Astrocyte of the cerebellum (primary cell): ENCODE measurements at regions not wholly inside any gene's neighbourhood (a gene's known extent, or its start where the extent isn't known, plus 50 kb on each side); places are given as distances from the start of the nearest gene placed in this dataset.
"Not testable (repeated sequence)": the region's sequence is repeated elsewhere in the genome, so short reads cannot be mapped to it uniquely, and the experiment has no call there.

Source experiments
- DNase-seq: peaks from one replicate; pipeline ENCODE4 v3.0.0-alpha.2; 2011; ENCODE audit warnings: low read depth
- H3K4me3 ChIP-seq: 2 replicates; pipeline ENCODE4 v1.5.1; 2011; ENCODE audit warnings: mild to moderate bottlenecking, low read depth, low read length, moderate library complexity
- in situ Hi-C: cut with HindIII; loops from 2 replicates; pipeline ENCODE4 v1.10.0; 2017; ENCODE audit warnings: low sequenced_read_pairs
- TF ChIP-seq, protein P1 (sequence below): IDR thresholded peaks from 2 replicates; pipeline ENCODE4 v1.5.1; 2012; ENCODE audit warnings: low read length, low read depth, moderate library complexity, mild to moderate bottlenecking; ENCODE audit errors: missing control alignments

DNA sequence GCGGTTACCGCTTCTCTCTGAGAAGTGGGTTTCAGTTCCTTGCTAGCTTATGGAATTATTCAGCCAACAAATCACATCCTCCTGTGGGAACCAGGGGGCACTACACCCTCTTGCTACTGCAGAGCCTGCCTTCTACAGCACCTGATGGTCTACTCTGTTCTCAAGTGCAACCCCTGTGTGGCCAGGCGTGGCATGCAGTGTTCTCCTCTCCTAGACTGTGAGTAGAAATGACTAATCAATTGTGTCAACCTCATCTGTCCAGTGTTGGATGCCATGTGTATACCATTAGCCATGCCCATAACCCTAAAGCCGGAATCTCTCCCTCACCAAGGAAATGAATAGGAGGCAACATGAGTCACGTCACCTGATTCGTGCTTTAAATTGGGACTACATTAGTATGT lies 117.2 kb upstream of the LIFR start:
- TF ChIP-seq, protein P1, sequence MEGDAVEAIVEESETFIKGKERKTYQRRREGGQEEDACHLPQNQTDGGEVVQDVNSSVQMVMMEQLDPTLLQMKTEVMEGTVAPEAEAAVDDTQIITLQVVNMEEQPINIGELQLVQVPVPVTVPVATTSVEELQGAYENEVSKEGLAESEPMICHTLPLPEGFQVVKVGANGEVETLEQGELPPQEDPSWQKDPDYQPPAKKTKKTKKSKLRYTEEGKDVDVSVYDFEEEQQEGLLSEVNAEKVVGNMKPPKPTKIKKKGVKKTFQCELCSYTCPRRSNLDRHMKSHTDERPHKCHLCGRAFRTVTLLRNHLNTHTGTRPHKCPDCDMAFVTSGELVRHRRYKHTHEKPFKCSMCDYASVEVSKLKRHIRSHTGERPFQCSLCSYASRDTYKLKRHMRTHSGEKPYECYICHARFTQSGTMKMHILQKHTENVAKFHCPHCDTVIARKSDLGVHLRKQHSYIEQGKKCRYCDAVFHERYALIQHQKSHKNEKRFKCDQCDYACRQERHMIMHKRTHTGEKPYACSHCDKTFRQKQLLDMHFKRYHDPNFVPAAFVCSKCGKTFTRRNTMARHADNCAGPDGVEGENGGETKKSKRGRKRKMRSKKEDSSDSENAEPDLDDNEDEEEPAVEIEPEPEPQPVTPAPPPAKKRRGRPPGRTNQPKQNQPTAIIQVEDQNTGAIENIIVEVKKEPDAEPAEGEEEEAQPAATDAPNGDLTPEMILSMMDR, result no peak
- no peak for DNase-seq
- H3K4me3 ChIP-seq, result no peak overlapping the region
- in situ Hi-C loops, result no loop called here

DNA sequence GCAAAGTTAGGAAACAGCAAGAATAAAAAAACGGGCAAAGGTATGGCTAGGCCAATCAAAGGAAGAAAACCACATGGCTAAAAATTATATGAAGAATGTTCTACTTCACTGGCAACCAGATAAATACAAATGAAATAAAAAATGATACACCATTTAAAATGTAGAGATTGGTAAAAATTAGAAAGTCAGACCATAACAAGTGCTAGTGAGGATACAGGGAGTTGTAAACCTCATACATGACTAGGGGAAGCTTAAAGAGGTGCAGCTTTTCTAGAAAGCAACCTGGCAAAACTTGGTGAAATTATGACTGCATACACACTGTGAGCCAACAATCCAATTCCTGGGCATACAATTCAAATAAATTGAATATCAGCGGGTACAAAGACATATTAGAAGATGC lies 119.0 kb upstream of the LIFR start:
- TF ChIP-seq, protein P1, result no peak
- no peak for DNase-seq
- no peak overlapping the region for H3K4me3 ChIP-seq
- in situ Hi-C loops, result no loop called here

DNA sequence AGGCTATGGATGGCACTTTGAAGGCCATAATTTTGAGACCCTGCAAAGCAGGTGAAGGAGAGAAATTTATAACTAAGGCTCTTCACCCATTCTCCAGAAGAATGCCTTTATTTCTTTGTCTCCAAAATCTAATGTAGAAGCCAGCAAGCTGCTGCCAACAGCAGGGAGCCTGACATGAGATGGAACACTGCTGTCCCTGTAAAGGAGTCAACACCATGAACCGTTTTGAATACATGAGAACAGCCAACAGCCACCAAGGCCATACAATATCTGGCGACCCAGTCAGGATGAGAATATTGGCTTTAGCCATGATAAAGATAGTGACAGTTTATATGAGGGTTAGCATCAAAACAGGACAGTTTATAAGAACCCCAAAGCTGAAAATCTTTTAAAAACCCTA lies 121.2 kb upstream of the LIFR start:
- H3K4me3 ChIP-seq, result no peak overlapping the region
- DNase-seq, result no peak
- TF ChIP-seq, protein P1, result no peak
- in situ Hi-C loops, result no loop called here

DNA sequence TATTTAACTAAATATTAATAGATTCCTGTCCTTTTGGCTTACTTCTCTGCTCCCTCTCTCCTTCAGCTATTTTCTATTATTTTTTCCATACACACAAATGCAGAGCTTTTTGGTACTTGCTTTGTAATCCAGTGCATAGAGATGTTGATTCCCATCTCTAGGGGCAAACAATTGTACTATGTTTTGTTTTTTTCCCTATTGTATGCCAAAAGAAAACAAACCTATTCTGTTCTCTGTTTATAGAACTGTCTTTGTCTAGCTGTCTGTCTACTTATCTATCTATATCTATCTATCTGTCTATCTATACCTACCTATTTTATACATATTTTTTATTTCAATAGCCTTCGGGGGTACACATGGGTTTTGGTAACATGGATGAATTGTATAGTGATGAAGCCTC lies 121.6 kb upstream of the LIFR start:
- TF ChIP-seq, protein P1, result no peak
- no peak for DNase-seq
- no peak overlapping the region for H3K4me3 ChIP-seq
- in situ Hi-C loops, result no loop called here

DNA sequence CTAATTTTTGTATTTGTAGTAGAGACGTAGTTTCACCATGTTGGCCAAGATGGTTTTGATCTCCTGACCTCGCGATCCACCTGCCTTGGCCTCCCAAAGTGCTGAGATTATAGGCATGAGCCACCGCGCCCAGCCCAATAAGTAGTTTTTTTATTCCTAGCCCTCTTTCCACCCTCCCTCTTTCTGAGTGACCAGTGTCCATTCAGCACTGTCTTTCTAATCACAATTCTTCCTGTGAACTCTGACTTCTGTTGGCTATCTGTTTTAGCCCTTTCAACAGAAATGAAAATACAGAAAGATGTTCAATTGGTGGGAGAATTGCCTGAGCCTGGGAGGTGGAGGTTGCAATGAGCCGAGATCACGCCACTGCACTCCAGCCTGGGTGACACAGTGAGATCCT lies 122.3 kb upstream of the LIFR start:
- in situ Hi-C loops, H3K4me3 ChIP-seq, DNase-seq: not testable (repeated sequence)

DNA sequence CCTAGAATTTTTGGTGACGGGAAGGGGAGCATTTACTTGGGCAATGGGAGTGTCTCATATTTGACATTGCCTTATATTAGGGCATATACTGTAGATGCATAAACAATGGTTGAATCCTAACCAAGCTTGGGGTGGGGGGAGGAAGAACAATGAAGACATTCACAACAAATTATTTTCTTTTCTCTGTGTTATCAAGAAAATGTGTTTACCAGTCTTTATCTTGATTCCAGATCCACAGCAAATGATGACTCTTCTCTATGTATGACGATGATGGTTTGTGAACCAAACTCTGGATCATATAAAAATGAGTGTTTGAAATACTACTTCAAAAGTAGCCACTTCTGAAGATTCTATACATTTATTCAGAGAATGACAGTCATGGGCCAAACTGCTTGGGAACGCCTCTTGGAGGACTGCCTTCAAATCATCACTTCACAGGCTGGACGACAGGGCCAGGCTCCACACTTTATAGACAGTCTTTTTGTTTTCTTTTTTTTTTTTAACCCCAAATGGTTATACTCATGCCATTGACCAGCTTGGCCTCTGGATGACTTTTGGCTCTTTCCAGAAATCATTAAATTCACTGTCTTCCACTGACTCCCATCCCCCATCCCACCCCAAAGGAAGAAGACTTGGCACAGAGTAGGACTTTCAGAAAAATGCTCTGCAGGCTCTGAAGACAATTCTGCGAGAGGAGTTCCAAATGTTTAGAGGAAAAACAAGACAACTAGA lies 123.8 kb upstream of the LIFR start:
- TF ChIP-seq, protein P1, result no peak
- H3K4me3 ChIP-seq, result no peak overlapping the region

DNA sequence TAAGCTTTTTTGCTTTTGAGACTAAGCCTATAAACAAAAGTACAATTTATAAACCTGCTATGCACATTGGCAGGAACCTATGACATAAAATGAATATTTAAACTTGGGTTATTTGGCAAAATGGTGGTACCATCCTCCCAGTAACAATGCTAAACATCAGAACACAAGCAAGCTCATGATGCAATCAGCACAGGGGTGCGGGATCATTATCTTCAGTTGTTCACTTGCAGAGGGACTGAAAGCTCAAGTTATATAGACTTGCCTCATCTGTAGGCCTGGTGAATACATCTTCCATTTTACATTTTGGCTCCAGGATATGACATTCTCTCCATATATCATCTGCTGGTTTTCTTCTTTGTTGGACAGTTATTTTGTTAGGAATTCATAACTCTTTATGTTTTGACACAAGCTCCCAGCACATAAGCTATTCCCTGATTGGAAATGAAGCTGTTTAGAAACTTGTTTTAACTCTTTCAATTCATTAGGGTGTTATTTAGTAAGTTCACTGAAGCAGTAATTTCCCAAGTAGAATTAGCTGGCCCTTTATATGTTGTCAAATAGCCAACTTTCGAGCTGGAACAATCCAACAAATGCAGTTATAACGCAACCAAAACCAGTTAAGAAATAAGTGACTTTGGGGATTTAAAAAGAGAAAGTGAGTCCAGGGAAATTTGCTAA lies 124.7 kb upstream of the LIFR start:
- TF ChIP-seq, protein P1, result no peak
- no peak for DNase-seq
- in situ Hi-C loops, result no loop called here
- H3K4me3 ChIP-seq, result no peak overlapping the region

More for the DNA sequence above, 123.8 kb upstream of the LIFR start:
- no peak for DNase-seq
- in situ Hi-C loops, result no loop called here
